C4-2B (cell line): ENCODE measurements at regions not wholly inside any gene's neighbourhood (a gene's known extent, or its start where the extent isn't known, plus 50 kb on each side); places are given as distances from the start of the nearest gene placed in this dataset.
"Not testable (repeated sequence)": the region's sequence is repeated elsewhere in the genome, so short reads cannot be mapped to it uniquely, and the experiment has no call there.

Experiments
- H3K27ac ChIP-seq: fragments of 450-650 bp; 2 replicates; pipeline ENCODE4 v1.5.1; 2017
- CTCF ChIP-seq: fragments of 450-650 bp; conservative IDR thresholded peaks from 2 replicates; pipeline ENCODE4 v1.5.1; 2017; ENCODE audit warnings: mild to moderate bottlenecking
- ZFX ChIP-seq: fragments of 450-650 bp; IDR thresholded peaks from 2 replicates; pipeline ENCODE4 v1.6.1; 2017

DNA sequence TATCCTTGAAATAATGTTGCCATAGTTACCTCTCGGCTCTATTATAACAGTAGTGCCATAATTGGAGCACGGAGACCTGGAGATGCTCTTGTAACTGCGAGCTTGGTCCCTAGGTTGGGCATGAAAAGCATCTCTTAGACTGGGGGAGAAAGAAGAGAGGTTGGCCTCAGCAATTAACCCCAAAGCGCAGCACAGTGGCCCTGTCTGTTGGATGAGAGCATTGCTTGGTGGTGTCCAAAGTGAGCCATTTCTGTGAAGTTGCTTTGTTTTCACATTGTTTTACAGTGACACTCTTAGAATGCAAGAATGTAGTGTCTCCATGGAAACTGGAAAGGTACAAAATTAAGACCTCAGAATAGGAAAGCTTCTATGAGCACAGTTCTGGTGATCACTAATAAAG lies 660.7 kb upstream of the EEF2KMT start:
- no peak overlapping the region for H3K27ac ChIP-seq
- no peak for TF ChIP-seq ZFX
- no peak for TF ChIP-seq CTCF

DNA sequence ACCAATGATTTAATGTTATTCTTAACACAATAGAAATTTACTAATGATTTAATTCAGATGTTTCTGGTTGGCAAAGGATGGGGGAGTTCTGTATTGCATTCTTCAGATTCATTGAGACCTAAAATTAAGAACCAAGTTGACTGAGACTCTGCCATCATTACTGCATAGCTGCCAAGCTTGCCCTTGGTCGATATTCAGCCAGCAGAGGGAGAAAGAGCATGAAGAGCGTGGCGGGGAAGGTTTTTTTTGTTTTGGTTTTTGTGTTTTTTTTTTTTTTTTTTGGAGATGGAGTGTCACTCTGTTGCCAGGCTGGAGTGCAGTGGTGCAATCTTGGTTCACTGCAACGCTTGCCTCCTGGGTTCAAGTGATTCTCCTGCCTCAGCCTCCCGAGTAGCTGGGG lies 659.4 kb upstream of the EEF2KMT start:
- TF ChIP-seq ZFX (no peak), CTCF (peak; percentile 18)

GRCh38 chr16:5753381-5753780 lies 655.8 kb upstream of the EEF2KMT start:
- H3K27ac ChIP-seq, result no peak overlapping the region
- TF ChIP-seq ZFX (no peak), CTCF (no peak)

More for the DNA sequence above, 659.4 kb upstream of the EEF2KMT start:
- H3K27ac ChIP-seq, result no peak overlapping the region

- TF ChIP-seq CTCF, result no peak
- TF ChIP-seq ZFX, result no peak
- H3K27ac ChIP-seq, result no peak overlapping the region
Measured at GRCh38 chr16:5751216-5751615, 653.6 kb upstream of the EEF2KMT start.

DNA sequence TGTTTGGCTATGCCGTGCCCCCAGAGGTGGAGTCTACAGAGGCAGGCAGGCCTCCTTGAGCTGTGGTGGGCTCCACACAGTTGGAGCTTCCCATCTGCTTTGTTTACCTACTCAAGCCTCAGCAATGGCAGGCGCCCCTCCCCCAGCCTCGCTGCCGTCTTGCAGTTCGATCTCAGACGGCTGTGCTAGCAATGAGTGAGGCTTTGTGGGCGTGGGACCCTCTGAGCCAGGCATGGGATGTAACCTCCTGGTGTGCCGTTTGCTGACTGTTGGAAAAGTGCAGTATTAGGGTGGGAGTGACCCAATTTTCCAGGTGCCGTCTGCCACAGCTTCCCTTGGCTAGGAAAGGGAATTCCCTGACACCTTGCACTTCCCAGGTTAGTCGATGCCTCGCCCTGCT lies 652.8 kb upstream of the EEF2KMT start:
- H3K27ac ChIP-seq, result not testable (repeated sequence)

DNA sequence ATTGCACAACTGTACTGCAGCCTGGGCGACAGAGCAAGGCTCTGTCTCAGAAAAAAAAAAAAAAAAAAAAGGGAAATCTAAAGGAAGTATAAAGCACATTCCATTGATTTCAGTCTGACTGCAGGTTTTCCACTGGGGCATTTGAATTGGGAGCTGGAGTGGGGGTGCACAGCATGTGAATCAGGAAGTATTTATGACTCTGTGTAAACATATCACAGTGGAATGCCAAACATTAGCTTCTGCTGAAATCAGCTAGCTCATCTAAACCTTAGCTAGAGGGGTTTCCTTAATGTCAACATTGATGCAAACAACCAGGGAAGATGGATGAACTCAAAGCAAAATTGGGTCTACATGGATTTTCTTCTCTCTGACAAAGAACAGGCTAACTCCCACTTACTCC lies 641.0 kb upstream of the EEF2KMT start:
- no peak for TF ChIP-seq CTCF
- no peak for TF ChIP-seq ZFX
- no peak overlapping the region for H3K27ac ChIP-seq

- H3K27ac ChIP-seq, result no peak overlapping the region
- TF ChIP-seq ZFX (no peak), CTCF (no peak)
Measured at GRCh38 chr16:5736209-5736930, 638.8 kb upstream of the EEF2KMT start.

DNA sequence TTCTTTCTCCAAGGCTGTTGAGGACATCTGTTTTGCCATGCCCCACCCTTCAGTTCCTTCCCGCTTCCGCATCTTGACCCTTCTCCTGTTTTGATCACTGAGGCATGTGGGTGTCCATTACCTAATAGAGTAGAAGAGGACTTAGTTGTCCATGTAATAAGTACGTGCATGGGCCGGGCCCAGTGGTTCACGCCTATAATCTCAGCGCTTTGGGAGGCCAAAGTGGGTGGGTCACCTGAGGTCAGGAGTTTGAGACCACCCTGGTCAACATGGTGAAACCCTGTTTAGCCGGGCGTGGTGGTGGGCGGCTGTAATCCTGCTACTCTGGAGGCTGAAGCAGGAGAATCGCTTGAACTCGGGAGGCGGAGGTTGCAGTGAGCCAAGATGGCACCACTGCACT lies 637.8 kb upstream of the EEF2KMT start:
- TF ChIP-seq ZFX, result no peak
- TF ChIP-seq CTCF, result no peak
- no peak overlapping the region for H3K27ac ChIP-seq
